ENCODE measurements at regions not wholly inside any gene's neighbourhood (a gene's known extent, or its start where the extent isn't known, plus 50 kb on each side); places are given as distances from the start of the nearest gene placed in this dataset.

GRCh38 chr4:64200001-64200555 is 209.2 kb downstream of the TECRL start:
- H3K4me3 ChIP-seq: no peak overlapping the region
- H2AFZ ChIP-seq (ENCODE audit: control insufficient read depth, low read depth, low read length): no peak overlapping the region
- 0% methylated on average over 2 of the region's 2 CpGs for WGBS (ENCODE audit: insufficient coverage, insufficient replicate concordance, low lambda C conversion rate, missing lambda C conversion rate)
- no peaks in the 10 kb centered on the region for H3K27me3 ChIP-seq (replicated peaks in 1 of 2; ENCODE audit: control insufficient read depth in 2 of 2, insufficient read depth in 2 of 2, low read length in 1 of 2)
- ChIA-PET RAD21 (ENCODE audit: unreplicated experiment) (no interaction called here), POLR2A (no interaction called here), SMC1A (ENCODE audit: uncharacterized antibody, unreplicated experiment) (no interaction called here), CTCF (no interaction called here)
- H3K27ac ChIP-seq (ENCODE audit: control insufficient read depth, insufficient read depth): no peak overlapping the region
- no peak overlapping the region for H3K4me2 ChIP-seq (ENCODE audit: control insufficient read depth, insufficient read depth)
- intact Hi-C loops (cut with micrococcal nuclease; ENCODE audit: unreplicated experiment) (no loop called here), in situ Hi-C loops (cut with MboI) (no loop called here)
- H3K79me2 ChIP-seq (ENCODE audit: control insufficient read depth, insufficient read depth, low read length): no peaks in the 10 kb centered on the region
- ATAC-seq: no peak
- no peak overlapping the region for H3K9ac ChIP-seq (ENCODE audit: control insufficient read depth, insufficient read depth, low read length)
- H3K36me3 ChIP-seq (ENCODE audit: control insufficient read depth in 2 of 2, insufficient read depth in 2 of 2, low read length in 1 of 2): no peaks in the 10 kb centered on the region
- TF ChIP-seq NRF1 (conservative IDR thresholded peaks at IDR 0.05; ENCODE audit: low read depth, low read length) (no peak), CHD2 (IDR thresholded peaks at IDR 0.05; ENCODE audit: borderline replicate concordance, low read depth, low read length) (no peak), RFX5 (IDR thresholded peaks at IDR 0.05; ENCODE audit: low read depth, low read length) (no peak), E4F1 (IDR thresholded peaks at IDR 0.05; ENCODE audit: borderline replicate concordance, partially characterized antibody) (no peak), CBX3 (IDR thresholded peaks at IDR 0.05; ENCODE audit: borderline replicate concordance, low read depth) (no peak), TARDBP (IDR thresholded peaks at IDR 0.05; ENCODE audit: borderline replicate concordance) (no peak), PBX3 (IDR thresholded peaks at IDR 0.05; ENCODE audit: insufficient replicate concordance, low read depth, low read length) (no peak), RB1 (IDR thresholded peaks at IDR 0.05; ENCODE audit: borderline replicate concordance) (no peak), CUX1 (IDR thresholded peaks at IDR 0.05; ENCODE audit: insufficient replicate concordance, low read depth, low read length) (no peak), SRF (IDR thresholded peaks at IDR 0.05; ENCODE audit: low read depth in 2 of 2, low read length in 2 of 2) (no peak), MLLT1 (IDR thresholded peaks at IDR 0.05) (no peak)
- no TSS peak for BruUV-seq (replicated peaks)
- no peaks in the 10 kb centered on the region for H3K9me3 ChIP-seq (replicated peaks; ENCODE audit: control insufficient read depth, insufficient read depth, low read length)
- DNase-seq (ENCODE audit: low read depth, low spot score): no peak
- H3K4me1 ChIP-seq (ENCODE audit: control insufficient read depth, insufficient read depth, low read length): no peaks in the 10 kb centered on the region
- no peak for FAIRE-seq
- no peaks in the 10 kb centered on the region for H4K20me1 ChIP-seq (ENCODE audit: control insufficient read depth, insufficient read depth)

All from GM12878 (cell line).